Superior temporal gyrus (tissue), 1 donor: ENCODE measurements at regions not wholly inside any gene's neighbourhood (a gene's known extent, or its start where the extent isn't known, plus 50 kb on each side); places are given as distances from the start of the nearest gene placed in this dataset.

Experiments used
- DNase-seq: peaks from one replicate; pipeline ENCODE4 v3.0.0-alpha.2; 2016; ENCODE audit errors: extremely low spot score

GRCh38 chr5:58153255-58153654 is 306.6 kb downstream of the PLK2 start:
- no peak for DNase-seq

- no peak for DNase-seq
Measured at GRCh38 chr5:58151414-58151813, 308.5 kb downstream of the PLK2 start.

- no peak for DNase-seq
Measured at GRCh38 chr5:58150926-58151325, 309.0 kb downstream of the PLK2 start.

GRCh38 chr5:58149746-58150145 is 310.1 kb downstream of the PLK2 start:
- no peak for DNase-seq

GRCh38 chr5:58149345-58149744 is 310.5 kb downstream of the PLK2 start:
- no peak for DNase-seq

- DNase-seq = no peak
Measured at GRCh38 chr5:58148254-58148775, 311.6 kb downstream of the PLK2 start.

GRCh38 chr5:58145397-58145934 is 314.4 kb downstream of the PLK2 start:
- no peak for DNase-seq

GRCh38 chr5:58143727-58144126 is 316.2 kb downstream of the PLK2 start:
- no peak for DNase-seq

- no peak for DNase-seq
Measured at GRCh38 chr5:58143181-58143580, 316.7 kb downstream of the PLK2 start.

- DNase-seq = no peak
Measured at GRCh38 chr5:58138791-58139190, 321.1 kb downstream of the PLK2 start.

GRCh38 chr5:58136406-58136805 is 323.5 kb downstream of the PLK2 start:
- no peak for DNase-seq

GRCh38 chr5:58135571-58136335 is 324.1 kb downstream of the PLK2 start:
- DNase-seq = no peak

- peak; percentile 62 for DNase-seq
Measured at GRCh38 chr5:58133631-58134296, 326.1 kb downstream of the PLK2 start.

GRCh38 chr5:58133216-58133615 is 326.7 kb downstream of the PLK2 start:
- DNase-seq = peak; percentile 31

- DNase-seq = no peak
Measured at GRCh38 chr5:58127255-58128220, 332.3 kb downstream of the PLK2 start.

GRCh38 chr5:58123501-58123900 is 336.4 kb downstream of the PLK2 start:
- no peak for DNase-seq

- peak; percentile 38 for DNase-seq
Measured at GRCh38 chr5:58122848-58123392, 337.0 kb downstream of the PLK2 start.

GRCh38 chr5:58122157-58122556 is 337.7 kb downstream of the PLK2 start:
- peak; percentile 57 for DNase-seq

GRCh38 chr5:58121391-58121790 is 338.5 kb downstream of the PLK2 start:
- DNase-seq = no peak

GRCh38 chr5:58117542-58117941 is 342.3 kb downstream of the PLK2 start:
- no peak for DNase-seq

- no peak for DNase-seq
Measured at GRCh38 chr5:58116346-58116745, 343.5 kb downstream of the PLK2 start.
